ENCODE measurements at regions not wholly inside any gene's neighbourhood (a gene's known extent, or its start where the extent isn't known, plus 50 kb on each side); places are given as distances from the start of the nearest gene placed in this dataset.
A peak's percentile ranks its signal among the peaks of the same experiment; 100 is the strongest.

DNA sequence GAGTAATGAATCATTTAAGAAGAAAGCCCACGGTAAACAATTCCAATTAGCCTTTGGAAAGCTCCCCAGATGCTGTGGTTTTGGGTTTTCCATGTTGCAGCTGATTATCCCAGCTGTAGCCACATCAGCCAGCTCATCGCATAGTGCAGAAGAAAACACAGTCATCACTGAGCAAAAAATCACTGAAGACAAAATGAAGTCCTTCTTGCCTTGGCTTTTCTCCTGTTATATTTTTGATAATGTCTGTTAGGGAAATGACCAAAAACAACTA, 193.0 kb upstream of the C1QTNF7 start:
- TF ChIP-seq, protein P1, sequence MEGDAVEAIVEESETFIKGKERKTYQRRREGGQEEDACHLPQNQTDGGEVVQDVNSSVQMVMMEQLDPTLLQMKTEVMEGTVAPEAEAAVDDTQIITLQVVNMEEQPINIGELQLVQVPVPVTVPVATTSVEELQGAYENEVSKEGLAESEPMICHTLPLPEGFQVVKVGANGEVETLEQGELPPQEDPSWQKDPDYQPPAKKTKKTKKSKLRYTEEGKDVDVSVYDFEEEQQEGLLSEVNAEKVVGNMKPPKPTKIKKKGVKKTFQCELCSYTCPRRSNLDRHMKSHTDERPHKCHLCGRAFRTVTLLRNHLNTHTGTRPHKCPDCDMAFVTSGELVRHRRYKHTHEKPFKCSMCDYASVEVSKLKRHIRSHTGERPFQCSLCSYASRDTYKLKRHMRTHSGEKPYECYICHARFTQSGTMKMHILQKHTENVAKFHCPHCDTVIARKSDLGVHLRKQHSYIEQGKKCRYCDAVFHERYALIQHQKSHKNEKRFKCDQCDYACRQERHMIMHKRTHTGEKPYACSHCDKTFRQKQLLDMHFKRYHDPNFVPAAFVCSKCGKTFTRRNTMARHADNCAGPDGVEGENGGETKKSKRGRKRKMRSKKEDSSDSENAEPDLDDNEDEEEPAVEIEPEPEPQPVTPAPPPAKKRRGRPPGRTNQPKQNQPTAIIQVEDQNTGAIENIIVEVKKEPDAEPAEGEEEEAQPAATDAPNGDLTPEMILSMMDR (IDR thresholded peaks at IDR 0.05) = no peak
- intact Hi-C loops (cut with DNase I) = loop anchor here in 2 of 3 donors (10.0 kb wide), 1 partner anchor 220 kb away; no protein-coding TSS in a partner anchor
- H3K4me1 ChIP-seq = no peaks in the 10 kb centered on the region
- 48 to 61% methylated on average over 2 of the region's 2 CpGs for WGBS, 2 donors
- peak in 1 of 4 donors; percentile 29 for ATAC-seq
- no peaks in the 10 kb centered on the region for H3K36me3 ChIP-seq
- FAIRE-seq = no peak
- H3K27me3 ChIP-seq = no peaks in the 10 kb centered on the region
- no peaks in the 10 kb centered on the region for H3K9me3 ChIP-seq
- no peak overlapping the region for H3K4me3 ChIP-seq
- DNase-seq = no peak
- H3K27ac ChIP-seq = no peak overlapping the region

DNA sequence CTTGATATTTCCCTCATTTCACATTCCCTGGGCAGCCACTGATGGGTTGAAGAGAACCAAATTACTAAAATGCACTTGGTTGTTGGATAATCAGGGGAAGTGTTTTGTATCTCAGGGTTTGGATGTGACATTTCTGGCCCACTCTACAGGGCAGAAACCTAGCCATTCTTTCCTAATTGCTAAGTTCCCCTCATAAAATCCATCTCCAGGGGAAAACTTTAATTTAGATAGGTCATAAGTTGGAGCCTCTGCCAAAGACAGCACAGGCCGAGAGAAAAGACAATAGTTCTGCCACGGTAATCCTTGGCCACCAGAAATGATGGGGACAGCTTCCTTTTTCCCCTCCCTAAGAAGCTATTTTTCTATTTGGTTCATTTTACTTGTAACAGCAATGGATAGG, 192.7 kb upstream of the C1QTNF7 start:
- no peak overlapping the region for H3K27ac ChIP-seq
- TF ChIP-seq, protein P1 (IDR thresholded peaks at IDR 0.05) = no peak
- no peaks in the 10 kb centered on the region for H3K4me1 ChIP-seq
- no peak for DNase-seq
- H3K4me3 ChIP-seq = no peak overlapping the region
- FAIRE-seq = no peak
- H3K9me3 ChIP-seq = no peaks in the 10 kb centered on the region
- ATAC-seq = no peak
- intact Hi-C loops (cut with DNase I) = loop anchor here in 2 of 3 donors (10.0 kb wide), 1 partner anchor 220 kb away; no protein-coding TSS in a partner anchor
- H3K27me3 ChIP-seq = no peaks in the 10 kb centered on the region
- WGBS, 2 donors = 73 to 76% methylated on average over 2 of the region's 2 CpGs
- no peaks in the 10 kb centered on the region for H3K36me3 ChIP-seq

DNA sequence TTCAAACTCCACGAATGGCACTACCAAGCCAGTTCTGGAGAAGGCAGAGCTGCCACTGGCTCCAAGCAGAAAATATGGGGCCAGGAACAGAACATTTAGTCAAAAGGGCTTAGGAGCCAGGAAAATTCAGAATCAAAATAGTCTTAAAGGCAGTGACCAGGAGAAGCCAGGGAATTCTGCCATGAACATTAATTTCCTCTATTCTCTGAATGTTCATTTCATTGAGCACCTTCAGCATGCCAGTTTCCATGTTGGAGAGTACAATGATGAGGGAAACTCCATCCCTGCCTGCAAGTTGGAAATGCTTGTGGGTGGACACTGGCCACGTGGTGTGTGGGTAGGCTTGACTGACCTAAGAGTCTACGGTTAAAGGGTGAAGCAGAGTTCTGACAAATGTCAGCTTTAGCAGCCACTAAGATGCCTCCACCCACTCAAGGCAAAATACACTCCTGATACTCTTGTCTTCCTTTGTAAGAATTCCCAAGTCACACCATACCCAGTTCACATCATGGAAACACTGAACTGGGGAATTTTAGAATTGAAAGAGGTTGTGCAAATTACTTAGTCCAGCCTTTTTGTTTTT, 190.1 kb upstream of the C1QTNF7 start:
- 42 to 68% methylated on average over 3 of the region's 3 CpGs for WGBS, 2 donors
- intact Hi-C loops (cut with DNase I) = loop anchor here in 2 of 3 donors (10.0 kb wide), 1 partner anchor 217 kb away; no protein-coding TSS in a partner anchor
- Histone ChIP-seq H3K36me3 (no peaks in the 10 kb centered on the region), H3K27me3 (no peaks in the 10 kb centered on the region), H3K4me3 (no peak overlapping the region), H3K9me3 (no peaks in the 10 kb centered on the region), H3K4me1 (no peaks in the 10 kb centered on the region), H3K27ac (no peak overlapping the region)
- FAIRE-seq (no peak), DNase-seq (no peak), ATAC-seq (no peak)
- TF ChIP-seq, protein P1 (IDR thresholded peaks at IDR 0.05) = no peak

DNA sequence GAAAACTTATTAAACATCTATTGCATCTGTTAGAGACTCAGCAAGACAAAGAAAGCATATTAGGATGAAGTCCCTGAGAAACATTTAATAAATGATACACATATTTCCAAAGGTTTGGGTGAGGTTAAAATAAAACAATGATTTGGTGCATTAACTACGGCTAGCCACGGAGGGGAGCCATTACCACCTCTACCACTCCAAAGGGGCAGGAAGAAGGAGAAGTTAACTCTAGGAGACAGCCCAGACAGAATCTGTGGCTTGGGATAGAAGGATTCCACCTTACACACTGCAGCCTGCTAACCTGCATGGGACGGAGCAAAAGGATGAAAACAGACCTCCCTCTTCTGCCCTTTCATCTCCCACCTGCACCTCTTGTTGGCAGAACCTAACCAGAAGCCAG, 189.1 kb upstream of the C1QTNF7 start:
- intact Hi-C loops (cut with DNase I) = loop anchor here in 2 of 3 donors (10.0 kb wide), 1 partner anchor 216 kb away; no protein-coding TSS in a partner anchor
- WGBS, 2 donors = 12 to 18% methylated on average over 3 of the region's 3 CpGs
- H3K36me3 ChIP-seq = no peaks in the 10 kb centered on the region
- no peak for DNase-seq
- TF ChIP-seq, protein P1 (IDR thresholded peaks at IDR 0.05) = peak in 2 of 4 donors; percentile 20 to 27
- no peaks in the 10 kb centered on the region for H3K9me3 ChIP-seq
- no peak overlapping the region for H3K4me3 ChIP-seq
- no peaks in the 10 kb centered on the region for H3K4me1 ChIP-seq
- no peak for FAIRE-seq
- H3K27me3 ChIP-seq = no peaks in the 10 kb centered on the region
- peak in 3 of 4 donors; percentile 82 to 83 (median 83) for ATAC-seq
- H3K27ac ChIP-seq = no peak overlapping the region

DNA sequence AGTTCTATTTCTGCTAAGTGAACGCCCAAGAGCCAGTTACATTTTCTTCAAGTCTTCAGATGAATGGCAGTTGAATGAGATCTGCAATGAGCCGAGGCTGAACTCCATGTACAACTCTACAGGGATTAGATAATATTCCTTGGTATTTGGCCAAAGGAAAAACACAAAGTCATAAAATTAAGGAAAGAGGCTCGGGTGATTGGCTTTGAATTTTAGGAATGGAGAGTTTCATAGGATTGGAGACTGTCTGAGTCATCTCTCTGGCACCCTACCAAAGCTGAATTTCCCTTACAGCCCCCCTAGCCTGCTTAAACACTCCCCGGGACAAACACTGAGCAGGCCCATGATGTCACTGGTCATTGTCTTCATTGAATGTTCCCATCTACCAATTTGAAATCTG, 188.0 kb upstream of the C1QTNF7 start:
- Histone ChIP-seq H3K4me3 (no peak overlapping the region), H3K27ac (no peak overlapping the region), H3K27me3 (no peaks in the 10 kb centered on the region), H3K9me3 (no peaks in the 10 kb centered on the region), H3K36me3 (no peaks in the 10 kb centered on the region), H3K4me1 (no peaks in the 10 kb centered on the region)
- no peak for DNase-seq
- TF ChIP-seq, protein P1 (IDR thresholded peaks at IDR 0.05) = no peak
- peak in 2 of 4 donors; percentile 13 to 26 for ATAC-seq
- no peak for FAIRE-seq
- intact Hi-C loops (cut with DNase I) = loop anchor here in 2 of 3 donors (10.0 kb wide), 1 partner anchor 215 kb away; no protein-coding TSS in a partner anchor
- 37 to 62% methylated on average over 4 of the region's 4 CpGs for WGBS, 2 donors

Measured in pancreas (tissue), 10 donors.